Mesenchymal stem cell (in vitro differentiated cells and primary cell): ENCODE measurements at regions not wholly inside any gene's neighbourhood (a gene's known extent, or its start where the extent isn't known, plus 50 kb on each side); places are given as distances from the start of the nearest gene placed in this dataset.
A peak's percentile ranks its signal among the peaks of the same experiment; 100 is the strongest.
"Not testable (repeated sequence)": the region's sequence is repeated elsewhere in the genome, so short reads cannot be mapped to it uniquely, and the experiment has no call there.

Experiments used
- DNase-seq: peaks from one replicate; pipeline ENCODE4 v3.0.0-alpha.2; 2013
- H2AFZ ChIP-seq: one replicate; pipeline ENCODE4 v1.6.1; 2013; ENCODE audit warnings: low read depth, mild to moderate bottlenecking, control low read depth, inconsistent platforms, low read length, moderate library complexity
- H2AK5ac ChIP-seq: 2 replicates; pipeline ENCODE4 v1.6.1; 2013; ENCODE audit warnings: low read length, moderate library complexity, mild to moderate bottlenecking, inconsistent platforms; ENCODE audit not compliant: severe bottlenecking
- H2BK120ac ChIP-seq: one replicate; pipeline ENCODE4 v1.6.1; 2013; ENCODE audit warnings: low read depth, mild to moderate bottlenecking, inconsistent platforms, low read length, moderate library complexity
- H2BK12ac ChIP-seq, 2 experiments: one replicate each; pipeline ENCODE4 v1.6.1; 2013; ENCODE audit warnings: inconsistent platforms in 2 of 2, low read length in 2 of 2, mild to moderate bottlenecking in 2 of 2, moderate library complexity in 2 of 2, control low read depth in 1 of 2
- H2BK15ac ChIP-seq: one replicate; pipeline ENCODE4 v1.6.1; 2013; ENCODE audit warnings: mild to moderate bottlenecking, low read depth, inconsistent platforms; ENCODE audit not compliant: poor library complexity, severe bottlenecking
- H2BK5ac ChIP-seq: 2 replicates; pipeline ENCODE4 v1.6.1; 2013; ENCODE audit warnings: low read depth, mild to moderate bottlenecking, low read length, control low read depth, inconsistent platforms; ENCODE audit not compliant: poor library complexity, severe bottlenecking
- H3K14ac ChIP-seq, 2 experiments: one replicate each; pipeline ENCODE4 v1.6.1; 2013; ENCODE audit warnings: inconsistent platforms in 2 of 2, low read length in 2 of 2, control low read depth in 1 of 2, mild to moderate bottlenecking in 1 of 2, moderate library complexity in 1 of 2
- H3K18ac ChIP-seq, 2 experiments: one replicate each; pipeline ENCODE4 v1.6.1; 2013; ENCODE audit warnings: inconsistent platforms in 2 of 2, low read length in 2 of 2, control low read depth in 1 of 2, low read depth in 1 of 2, mild to moderate bottlenecking in 1 of 2
- H3K23ac ChIP-seq, 2 experiments: one replicate each; pipeline ENCODE4 v1.6.1; 2013; ENCODE audit warnings: inconsistent platforms in 2 of 2, low read length in 2 of 2, mild to moderate bottlenecking in 2 of 2, moderate library complexity in 2 of 2, control low read depth in 1 of 2
- H3K27ac ChIP-seq: 2 replicates; pipeline ENCODE4 v1.5.1; 2013; ENCODE audit warnings: mild to moderate bottlenecking, moderate library complexity, low read length, control low read depth, inconsistent platforms; ENCODE audit not compliant: poor library complexity, severe bottlenecking
- H3K27me3 ChIP-seq, 2 experiments: 2 replicates each; pipeline versions ENCODE4 v1.6.1 to v1.7.0; 2013; ENCODE audit warnings: low read length in 2 of 2, mild to moderate bottlenecking in 2 of 2, moderate library complexity in 2 of 2, control low read depth in 1 of 2, inconsistent platforms in 1 of 2; ENCODE audit not compliant: control insufficient read depth in 1 of 2, insufficient read depth in 1 of 2
- H3K36me3 ChIP-seq, 2 experiments: 2 replicates each; pipeline versions ENCODE4 v1.6.1 to v1.7.0; 2013; ENCODE audit warnings: low read length in 2 of 2, control low read depth in 1 of 2, inconsistent platforms in 1 of 2, low read depth in 1 of 2, mild to moderate bottlenecking in 1 of 2; ENCODE audit not compliant: insufficient read depth in 2 of 2, control insufficient read depth in 1 of 2
- H3K4ac ChIP-seq, 2 experiments: one replicate each; pipeline ENCODE4 v1.6.1; 2013; ENCODE audit warnings: inconsistent platforms in 2 of 2, low read length in 2 of 2, mild to moderate bottlenecking in 2 of 2, moderate library complexity in 2 of 2, control low read depth in 1 of 2, low read depth in 1 of 2
- H3K4me1 ChIP-seq: 2 replicates; pipeline ENCODE4 v1.6.1; 2013; ENCODE audit warnings: low read depth, low read length, control low read depth; ENCODE audit not compliant: control insufficient read depth, insufficient read depth
- H3K4me2 ChIP-seq: 2 replicates; pipeline ENCODE4 v1.6.1; 2013; ENCODE audit warnings: low read length, mild to moderate bottlenecking, inconsistent platforms; ENCODE audit not compliant: poor library complexity, severe bottlenecking
- H3K4me3 ChIP-seq, 2 experiments: 2 replicates each; pipeline versions ENCODE4 v1.5.1 to v1.7.0; 2013; ENCODE audit warnings: low read length in 2 of 2, mild to moderate bottlenecking in 2 of 2, control low read depth in 1 of 2, low read depth in 1 of 2; ENCODE audit not compliant: insufficient read depth in 1 of 2
- H3K79me1 ChIP-seq: replicated peaks from 2 replicates; pipeline ENCODE4 v1.6.1; 2013; ENCODE audit warnings: mild to moderate bottlenecking, control low read depth, low read length, inconsistent platforms; ENCODE audit not compliant: poor library complexity, severe bottlenecking
- H3K9ac ChIP-seq: 2 replicates; pipeline ENCODE4 v1.7.0; 2013; ENCODE audit warnings: mild to moderate bottlenecking, low read length, moderate library complexity
- H3K9me3 ChIP-seq: 2 replicates; pipeline ENCODE4 v1.7.0; 2013; ENCODE audit warnings: mild to moderate bottlenecking, low read length; ENCODE audit not compliant: control insufficient read depth
- H4K8ac ChIP-seq: one replicate; pipeline ENCODE4 v1.6.1; 2013; ENCODE audit warnings: inconsistent platforms, mild to moderate bottlenecking, low read length, moderate library complexity
- H4K91ac ChIP-seq: one replicate; pipeline ENCODE4 v1.6.1; 2013; ENCODE audit warnings: mild to moderate bottlenecking, low read length, inconsistent platforms
- WGBS: methylation state at CpG from one replicate; pipeline ENCODE4 v1.1.7; 2013; ENCODE audit warnings: mixed read lengths; 5-methylcytosine and 5-hydroxymethylcytosine counted together

GRCh38 chr12:72207486-72208409, 64.4 kb upstream of the TRHDE start:
- Histone ChIP-seq H2BK12ac (peak overlapping the region in 1 of 2 experiments; percentile 54), H2BK5ac (no peak overlapping the region), H4K8ac (no peak overlapping the region), H3K27me3 (no peaks in the 10 kb centered on the region), H3K79me1 (no peaks in the 10 kb centered on the region), H3K4ac (no peak overlapping the region), H3K4me2 (no peak overlapping the region), H2AK5ac (no peak overlapping the region), H3K4me1 (no peaks in the 10 kb centered on the region), H2AFZ (peak overlapping the region; percentile 39), H2BK120ac (no peak overlapping the region), H3K4me3 (no peak overlapping the region), H3K36me3 (no peaks in the 10 kb centered on the region), H3K14ac (no peak overlapping the region), H3K9me3 (no peaks in the 10 kb centered on the region), H3K9ac (no peak overlapping the region), H3K23ac (no peak overlapping the region), H3K27ac (no peak overlapping the region), H4K91ac (no peak overlapping the region), H3K18ac (no peak overlapping the region), H2BK15ac (no peak overlapping the region)
- WGBS = 79% methylated on average over 5 of the region's 7 CpGs
- DNase-seq = no peak

DNA sequence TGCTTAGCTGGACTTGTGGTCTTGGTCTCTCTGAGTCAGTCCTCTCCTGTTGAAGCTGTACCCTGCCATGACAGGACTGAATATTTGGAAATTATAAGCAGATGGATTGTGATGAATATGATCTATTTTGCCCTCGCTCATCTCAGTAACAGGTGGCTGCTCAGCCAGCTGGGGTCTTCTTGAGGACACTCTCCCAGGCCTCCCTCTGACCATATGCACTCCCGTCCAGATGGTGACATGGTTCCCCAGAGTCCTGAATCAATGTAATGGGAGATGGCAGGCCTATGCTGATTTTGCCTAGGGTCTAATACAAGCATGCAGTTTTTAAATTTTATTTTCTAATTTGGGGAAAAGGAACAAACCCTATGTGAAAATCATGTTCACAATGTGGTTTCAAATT, 63.1 kb upstream of the TRHDE start:
- no peak overlapping the region for H2AK5ac ChIP-seq
- H2BK12ac ChIP-seq = no peak overlapping the region
- H3K9ac ChIP-seq = no peak overlapping the region
- H3K18ac ChIP-seq = no peak overlapping the region
- H2BK5ac ChIP-seq = no peak overlapping the region
- H3K23ac ChIP-seq = no peak overlapping the region
- no peaks in the 10 kb centered on the region for H3K4me1 ChIP-seq
- no peak overlapping the region for H4K8ac ChIP-seq
- no peak overlapping the region for H2AFZ ChIP-seq
- no peak overlapping the region for H3K4me3 ChIP-seq
- no peaks in the 10 kb centered on the region for H3K9me3 ChIP-seq
- no peaks in the 10 kb centered on the region for H3K79me1 ChIP-seq
- no peak overlapping the region for H3K14ac ChIP-seq
- no peaks in the 10 kb centered on the region for H3K27me3 ChIP-seq
- H3K4me2 ChIP-seq = no peak overlapping the region
- no peak overlapping the region for H4K91ac ChIP-seq
- H2BK15ac ChIP-seq = no peak overlapping the region
- 83% methylated on average over 2 of the region's 2 CpGs for WGBS
- no peak for DNase-seq
- H3K27ac ChIP-seq = no peak overlapping the region
- no peaks in the 10 kb centered on the region for H3K36me3 ChIP-seq
- no peak overlapping the region for H3K4ac ChIP-seq
- no peak overlapping the region for H2BK120ac ChIP-seq

DNA sequence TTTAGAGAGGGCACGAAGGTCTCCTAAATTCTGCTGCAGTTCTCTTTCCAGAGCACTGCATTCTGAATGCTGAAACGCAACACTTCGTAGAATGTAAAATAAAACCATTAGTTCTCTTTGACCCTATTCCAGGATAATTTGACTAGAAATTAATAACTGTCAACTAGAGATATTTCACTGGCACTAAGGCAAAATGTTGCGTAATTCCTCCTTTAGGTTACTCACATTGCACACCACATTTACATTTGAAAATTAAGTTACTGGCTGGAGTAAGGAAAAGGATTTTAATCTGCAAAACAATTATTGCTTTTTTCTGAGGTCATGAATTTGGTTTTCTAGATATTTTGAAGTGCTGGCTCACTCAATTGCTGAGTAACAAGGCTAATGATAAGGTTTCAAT, 58.0 kb upstream of the TRHDE start:
- H3K27me3 ChIP-seq = no peaks in the 10 kb centered on the region
- H3K27ac ChIP-seq = no peak overlapping the region
- H3K4me1 ChIP-seq = no peaks in the 10 kb centered on the region

DNA sequence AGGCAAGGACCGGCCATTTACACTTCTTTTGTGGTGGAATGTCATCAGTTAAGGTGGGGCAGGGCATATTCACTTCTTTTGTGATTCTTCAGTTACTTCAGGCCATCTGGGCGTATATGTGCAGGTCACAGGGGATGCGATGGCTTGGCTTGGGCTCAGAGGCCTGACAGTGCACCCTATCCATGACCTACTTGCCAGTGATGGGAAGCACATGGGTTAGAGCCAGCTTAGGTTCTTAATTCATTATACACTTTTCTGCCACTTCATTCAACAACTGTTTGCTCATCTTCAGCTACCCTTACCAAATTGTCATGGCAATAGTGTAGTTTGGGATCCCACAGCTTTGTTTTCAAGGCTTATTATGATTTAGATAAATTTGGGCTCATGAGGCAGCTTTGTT, 56.9 kb upstream of the TRHDE start:
- not testable (repeated sequence) for H3K36me3 ChIP-seq, H4K8ac ChIP-seq, H3K27ac ChIP-seq, H2BK15ac ChIP-seq, H3K4me2 ChIP-seq, H3K18ac ChIP-seq, H3K4me1 ChIP-seq, H3K4ac ChIP-seq, H2AFZ ChIP-seq, H3K23ac ChIP-seq, H2BK5ac ChIP-seq, H3K14ac ChIP-seq, H3K9me3 ChIP-seq, H2BK12ac ChIP-seq, H2BK120ac ChIP-seq, DNase-seq, H3K79me1 ChIP-seq, H2AK5ac ChIP-seq, H3K27me3 ChIP-seq, H4K91ac ChIP-seq, H3K4me3 ChIP-seq, H3K9ac ChIP-seq
- WGBS = 88% methylated on average over 2 of the region's 3 CpGs

More for the DNA sequence above, 58.0 kb upstream of the TRHDE start:
- Histone ChIP-seq H2AK5ac (no peak overlapping the region), H3K9ac (no peak overlapping the region), H2BK12ac (no peak overlapping the region), H3K79me1 (no peaks in the 10 kb centered on the region), H3K4me3 (no peak overlapping the region), H3K36me3 (no peaks in the 10 kb centered on the region), H2AFZ (no peak overlapping the region), H3K4ac (no peak overlapping the region), H3K9me3 (no peaks in the 10 kb centered on the region), H4K91ac (no peak overlapping the region), H4K8ac (no peak overlapping the region), H2BK15ac (no peak overlapping the region), H3K23ac (no peak overlapping the region), H3K14ac (no peak overlapping the region), H3K4me2 (no peak overlapping the region), H2BK5ac (no peak overlapping the region), H3K18ac (no peak overlapping the region), H2BK120ac (no peak overlapping the region)
- no peak for DNase-seq
- WGBS = 64% methylated on average over 3 of the region's 4 CpGs
